GM18519 (cell line): ENCODE measurements at regions not wholly inside any gene's neighbourhood (a gene's known extent, or its start where the extent isn't known, plus 50 kb on each side); places are given as distances from the start of the nearest gene placed in this dataset.
A peak's percentile ranks its signal among the peaks of the same experiment; 100 is the strongest.

Source experiments
- ATAC-seq: cut with Tn5 transposase; IDR thresholded peaks from one replicate; pipeline ENCODE4 v1.9.1; 2021; ENCODE audit warnings: mild to moderate bottlenecking, moderate library complexity; ENCODE audit not compliant: unreplicated experiment, low FRiP score

DNA sequence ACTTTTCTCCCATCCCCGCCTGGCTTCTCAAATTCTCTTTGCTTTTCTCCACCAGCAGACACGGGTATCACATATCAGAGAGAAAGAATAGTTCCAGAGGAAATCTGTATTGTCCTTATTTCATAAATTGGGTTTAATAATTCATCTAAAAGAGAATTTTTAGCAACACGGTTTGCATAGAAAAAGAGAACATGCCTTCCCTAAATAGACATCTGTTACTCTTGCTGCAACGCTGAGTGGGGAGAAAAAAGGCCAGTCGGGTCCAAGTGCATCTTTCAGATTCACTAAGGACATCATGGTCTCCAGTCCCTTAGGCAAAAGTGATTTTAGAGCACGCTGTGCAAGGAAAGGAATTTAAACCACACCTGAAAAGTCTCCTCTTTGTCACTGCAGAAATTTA is 201.3 kb downstream of the ABHD5 start:
- ATAC-seq: no peak

- ATAC-seq: peak; percentile 69
Measured at GRCh38 chr3:43892526-43892925, 201.8 kb downstream of the ABHD5 start.

DNA sequence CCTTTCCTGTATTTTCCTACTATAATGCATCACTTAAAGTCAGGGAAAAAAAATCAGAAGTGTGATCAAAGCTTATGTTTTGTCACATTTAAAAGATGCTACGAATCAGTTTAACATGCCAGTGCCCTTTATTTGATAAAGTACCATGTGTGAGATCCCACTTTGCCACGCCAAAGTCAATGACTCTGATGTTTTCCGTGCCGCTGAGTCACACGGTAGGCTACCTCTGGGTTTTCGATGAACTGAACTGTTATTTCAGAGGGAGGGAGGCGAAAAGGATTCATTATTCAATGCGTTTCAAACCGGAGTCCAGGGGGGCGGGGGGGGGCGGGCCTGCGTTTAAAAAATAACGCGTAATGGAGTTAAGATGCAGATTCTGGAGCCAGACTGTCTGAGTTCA is 203.0 kb downstream of the ABHD5 start:
- no peak for ATAC-seq

DNA sequence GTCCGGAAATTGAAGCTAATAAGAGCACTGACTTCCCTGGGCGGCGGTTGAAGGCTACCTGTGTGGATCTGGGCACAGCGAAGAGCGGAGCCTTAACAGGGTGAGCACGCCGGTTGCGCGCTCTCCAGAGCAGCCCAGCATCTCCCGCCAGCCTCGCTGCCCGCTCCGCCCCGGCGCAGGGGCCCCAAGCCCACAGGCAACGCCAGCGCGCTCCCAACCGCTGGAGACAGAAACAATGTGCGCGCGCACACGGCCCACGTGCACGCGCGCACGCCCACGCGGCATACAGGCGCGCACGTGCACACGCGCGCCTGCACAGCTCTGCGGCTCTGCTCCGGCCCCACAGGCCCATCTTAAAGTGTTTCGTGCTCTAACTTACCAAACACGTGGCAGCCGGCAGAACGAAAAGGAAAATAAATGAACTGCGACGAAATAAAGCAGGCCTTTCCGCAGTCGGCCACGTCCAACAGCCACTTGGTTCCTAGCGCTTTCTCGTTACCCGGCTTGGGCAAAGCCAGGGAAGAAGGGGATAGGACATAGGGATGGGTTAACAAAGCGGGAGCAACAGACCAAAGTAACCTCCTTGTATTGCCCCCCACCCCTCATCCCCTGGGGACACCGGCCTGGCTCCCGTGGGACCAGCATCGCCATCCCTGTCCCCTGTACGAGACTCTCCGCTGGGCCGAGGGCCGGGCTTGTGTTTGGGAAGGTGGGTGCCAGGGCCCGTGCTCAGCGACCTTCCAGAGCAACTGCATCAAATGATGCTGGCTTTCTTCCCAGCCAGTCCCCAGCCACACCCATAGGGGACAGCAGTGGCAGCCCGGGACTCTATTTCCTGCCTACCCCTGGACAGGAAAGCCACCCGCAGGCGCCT is 203.7 kb downstream of the ABHD5 start:
- no peak for ATAC-seq

- ATAC-seq: no peak
Measured at GRCh38 chr3:43895573-43895972, 204.8 kb downstream of the ABHD5 start.

- ATAC-seq: no peak
Measured at GRCh38 chr3:43902415-43902814, 211.7 kb downstream of the ABHD5 start.

DNA sequence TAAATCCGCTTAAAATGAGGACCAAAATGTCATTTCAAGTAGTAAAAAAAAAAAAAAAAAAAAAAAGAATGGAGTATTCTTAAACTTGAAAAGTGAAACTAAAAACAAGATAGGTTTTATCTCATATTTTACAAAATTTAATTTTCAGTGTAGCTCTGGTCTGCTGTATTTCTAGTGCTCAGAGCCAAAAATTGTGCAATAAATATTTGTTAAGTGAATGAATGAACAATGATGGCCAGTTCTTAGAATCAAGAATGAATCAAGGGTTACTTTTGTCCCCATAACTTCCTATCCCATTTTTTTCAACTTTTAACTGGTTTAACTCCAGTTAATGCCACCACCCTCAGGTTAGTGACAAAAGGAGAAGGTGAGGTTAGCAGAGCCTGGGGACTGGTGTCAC is 214.4 kb downstream of the ABHD5 start:
- no peak for ATAC-seq

DNA sequence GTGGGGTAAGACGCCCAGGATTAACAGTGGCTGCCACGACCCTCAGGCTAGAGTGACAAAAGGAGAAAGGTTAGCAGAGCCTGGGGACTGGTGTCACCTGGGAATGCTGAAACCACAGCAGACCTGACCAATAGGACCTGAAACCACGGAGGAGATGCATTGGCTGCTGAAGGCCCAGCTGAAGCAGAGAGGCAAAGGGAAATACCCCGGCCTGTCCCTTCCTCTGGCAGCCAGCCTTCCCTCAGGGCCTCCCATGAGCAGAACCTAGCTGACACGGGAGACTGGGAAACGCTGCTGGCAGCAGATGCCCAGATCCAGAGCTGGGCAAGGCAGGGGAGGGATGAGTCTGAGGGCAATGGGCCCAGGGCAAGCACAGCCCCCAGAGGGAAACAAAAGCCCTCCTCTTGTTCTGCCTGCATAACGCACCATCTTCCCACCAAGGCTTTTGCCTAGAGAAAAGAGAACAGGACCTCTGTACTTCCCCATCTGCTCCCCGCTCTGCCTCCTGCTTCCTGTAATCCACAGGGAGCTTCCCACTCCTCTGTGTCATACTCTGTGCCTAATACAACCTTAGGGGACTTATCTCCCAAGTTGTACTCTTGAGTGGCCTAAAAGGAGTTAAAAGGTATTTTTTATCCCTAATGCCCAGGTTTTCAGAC is 216.2 kb downstream of the ABHD5 start:
- no peak for ATAC-seq

DNA sequence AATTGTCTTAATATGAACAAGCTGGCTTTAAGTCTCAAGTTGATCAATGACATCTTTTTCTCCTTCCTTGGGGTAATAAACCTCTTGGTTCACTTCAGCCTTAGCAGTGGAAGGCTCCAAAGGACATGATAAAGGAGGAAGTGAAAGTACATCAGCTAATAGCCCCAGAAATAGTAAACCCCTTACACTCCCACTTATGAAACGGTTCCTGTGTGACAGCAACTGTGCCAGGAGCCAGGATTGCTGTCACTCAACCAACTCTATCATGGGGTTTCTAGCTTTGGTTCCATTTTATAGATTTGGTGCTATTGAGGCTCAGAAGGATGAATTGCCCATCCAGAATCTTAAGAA is 216.7 kb downstream of the ABHD5 start:
- peak; percentile 97 for ATAC-seq

- ATAC-seq: no peak
Measured at GRCh38 chr3:43908456-43908855, 217.7 kb downstream of the ABHD5 start.

DNA sequence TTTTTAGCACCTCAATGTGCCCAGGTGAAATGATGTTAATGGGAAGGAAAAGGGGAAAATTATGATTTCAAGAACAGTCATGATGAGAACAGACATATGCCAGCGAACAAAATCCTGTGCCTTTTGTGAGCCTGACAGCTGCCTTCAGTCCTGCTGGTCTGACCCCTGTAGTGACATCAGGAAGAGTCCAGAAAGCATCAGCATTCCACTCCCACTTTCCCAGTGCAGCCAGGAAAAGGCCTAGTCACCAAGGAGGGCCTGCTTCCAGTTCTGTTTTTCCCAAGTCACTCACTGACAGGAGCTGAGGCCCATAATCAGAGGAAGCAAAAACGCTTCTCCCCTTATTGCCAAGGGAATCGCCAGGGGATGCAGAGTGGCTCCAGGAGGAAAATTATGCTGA is 218.4 kb downstream of the ABHD5 start:
- ATAC-seq: no peak

- no peak for ATAC-seq
Measured at GRCh38 chr3:43910750-43911149, 220.0 kb downstream of the ABHD5 start.

DNA sequence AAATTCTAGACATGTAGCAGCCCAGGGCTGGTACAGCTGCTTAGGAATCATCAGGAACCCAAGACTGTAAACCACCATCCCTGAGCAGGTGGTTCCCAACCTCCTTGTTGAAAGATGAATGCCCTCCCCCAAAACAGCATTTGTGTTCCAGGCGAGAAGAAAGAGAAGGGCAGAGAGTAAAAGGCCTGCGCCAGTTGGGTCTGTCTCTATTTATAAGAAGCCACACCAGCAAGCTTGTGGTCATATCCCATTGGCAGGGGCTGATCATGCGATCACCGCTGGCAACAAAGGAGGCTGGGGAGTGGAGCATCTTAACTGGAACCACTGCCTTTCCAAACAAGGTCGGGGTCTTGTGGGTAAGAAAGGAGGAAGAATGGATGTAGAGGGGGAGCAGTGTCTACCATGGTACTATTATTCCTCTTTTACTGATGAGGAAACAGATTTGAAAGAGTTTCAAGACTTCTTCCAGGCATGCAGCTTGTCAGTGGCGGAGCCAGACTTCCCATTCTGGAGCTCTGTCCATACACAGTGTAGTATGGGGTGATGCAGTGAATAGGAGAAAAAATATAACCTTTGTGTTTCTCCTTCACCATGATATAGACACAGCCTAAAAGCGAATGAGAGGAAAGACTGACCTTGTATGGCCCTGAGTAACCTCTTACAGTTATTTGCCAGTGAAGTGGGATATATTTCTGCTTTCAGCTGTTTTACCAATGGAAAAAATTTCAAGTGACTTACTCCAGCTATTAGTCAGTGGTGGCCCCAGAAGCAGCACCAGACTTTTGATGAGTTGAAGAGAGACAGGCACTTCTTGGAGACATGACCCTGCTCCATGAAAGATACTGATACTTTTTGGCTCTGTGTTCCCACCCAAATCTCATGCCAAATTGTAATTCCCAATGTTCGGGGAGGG is 222.6 kb downstream of the ABHD5 start:
- no peak for ATAC-seq

- no peak for ATAC-seq
Measured at GRCh38 chr3:43914269-43914668, 223.5 kb downstream of the ABHD5 start.

- ATAC-seq: no peak
Measured at GRCh38 chr3:43915546-43915945, 224.8 kb downstream of the ABHD5 start.

DNA sequence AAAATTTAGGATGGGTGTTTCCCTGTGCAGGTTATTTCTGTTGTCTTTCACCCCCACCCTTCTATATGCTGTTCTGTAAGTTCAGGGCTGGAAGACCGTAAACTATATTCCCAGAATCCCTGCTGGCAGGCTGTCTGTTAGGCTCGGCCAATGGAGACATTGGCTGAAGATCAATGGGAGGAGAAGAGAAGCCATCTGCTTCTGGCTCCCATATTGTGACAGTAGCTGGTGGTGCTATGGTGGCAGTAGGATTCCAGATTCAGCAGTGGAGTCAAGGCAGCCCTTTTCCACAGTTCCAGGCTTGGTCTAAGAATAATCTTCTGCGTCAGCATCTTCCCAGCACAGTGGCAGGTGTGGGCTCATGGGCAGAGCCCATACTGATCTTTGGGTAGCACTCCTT is 226.6 kb downstream of the ABHD5 start:
- no peak for ATAC-seq

DNA sequence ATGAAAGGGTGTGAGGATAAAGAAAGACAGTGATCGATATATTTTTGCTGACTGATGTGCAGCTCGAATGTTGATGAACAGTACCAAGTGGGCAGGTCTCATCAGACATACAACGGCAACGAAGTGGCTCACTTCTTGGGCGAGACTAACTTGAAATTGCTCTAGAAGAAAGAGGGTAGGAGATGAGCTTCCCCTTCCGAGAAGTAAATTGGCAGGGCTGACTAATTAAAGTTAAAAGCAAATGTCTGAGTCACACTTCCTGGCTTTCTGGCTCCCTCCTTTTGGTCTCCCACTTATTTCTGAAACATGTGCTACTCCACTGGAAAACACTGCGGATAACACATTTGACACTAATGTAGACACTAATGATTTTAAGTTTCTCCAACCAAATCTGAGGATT is 228.3 kb downstream of the ABHD5 start:
- no peak for ATAC-seq

GRCh38 chr3:43921056-43921648 is 230.4 kb downstream of the ABHD5 start:
- no peak for ATAC-seq

GRCh38 chr3:43922374-43922773 is 231.6 kb downstream of the ABHD5 start:
- ATAC-seq: no peak

DNA sequence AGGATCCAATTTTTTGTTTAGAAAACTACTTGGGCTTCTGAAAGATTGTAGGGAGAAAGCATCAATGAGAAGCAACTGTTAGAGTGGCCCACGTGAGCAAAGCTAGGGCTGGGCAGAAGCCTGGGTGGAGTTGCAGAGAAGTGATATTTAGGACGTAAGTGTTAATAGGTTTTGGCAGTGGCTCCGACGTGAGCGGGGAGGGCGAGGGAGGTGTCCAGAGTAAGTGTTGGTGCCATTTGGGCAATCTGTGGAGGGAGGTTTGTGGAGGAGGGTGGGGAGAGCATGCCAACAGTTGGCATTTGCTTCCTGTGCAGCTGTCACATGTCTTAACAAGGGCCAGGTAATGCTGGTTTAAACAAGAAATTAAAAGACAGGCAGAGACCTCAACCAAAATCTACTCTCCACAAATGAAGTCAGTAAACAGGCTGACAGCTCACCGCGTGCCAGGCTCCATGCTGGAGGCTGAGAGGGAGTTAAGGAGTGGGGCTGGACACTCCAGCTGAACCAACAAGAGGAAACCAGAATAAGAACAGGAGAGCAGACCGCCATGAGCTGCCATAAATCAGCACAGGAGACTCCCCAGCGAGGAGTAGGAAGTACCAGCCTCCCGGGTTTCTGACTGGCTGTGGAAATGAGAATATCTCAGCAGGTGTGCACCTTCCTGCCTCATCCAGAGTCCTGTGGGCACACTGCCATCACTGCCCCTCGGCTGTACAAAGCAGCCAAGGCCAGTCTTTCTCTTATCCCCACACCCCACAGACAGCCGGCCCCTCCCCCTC is 232.6 kb downstream of the ABHD5 start:
- no peak for ATAC-seq
